Effector CD8-positive, alpha-beta T cell (primary cell): ENCODE measurements at regions not wholly inside any gene's neighbourhood (a gene's known extent, or its start where the extent isn't known, plus 50 kb on each side); places are given as distances from the start of the nearest gene placed in this dataset.

ENCODE experiments used
- DNase-seq: peaks from one replicate; lab custom pipeline; 2025; lab: John Stamatoyannopoulos, UW

- no peak for DNase-seq
These were observed 83.6 kb upstream of the TMEM106B start for GRCh38 chr7:12127455-12127854.

- no peak for DNase-seq
These were observed 80.5 kb upstream of the TMEM106B start for GRCh38 chr7:12130609-12131008.

- no peak for DNase-seq
These were observed 80.0 kb upstream of the TMEM106B start for GRCh38 chr7:12131122-12131521.

GRCh38 chr7:12133865-12134264 lies 77.2 kb upstream of the TMEM106B start:
- DNase-seq = no peak

- DNase-seq = no peak
These were observed 74.6 kb upstream of the TMEM106B start for GRCh38 chr7:12136523-12136922.

- DNase-seq = no peak
These were observed 73.8 kb upstream of the TMEM106B start for GRCh38 chr7:12137283-12137682.

- DNase-seq = no peak
These were observed 72.7 kb upstream of the TMEM106B start for GRCh38 chr7:12138421-12138820.

GRCh38 chr7:12139416-12139815 lies 71.7 kb upstream of the TMEM106B start:
- no peak for DNase-seq

GRCh38 chr7:12146813-12147212 lies 64.3 kb upstream of the TMEM106B start:
- DNase-seq = no peak

GRCh38 chr7:12152196-12152918 lies 58.7 kb upstream of the TMEM106B start:
- DNase-seq = no peak

GRCh38 chr7:12154119-12154518 lies 57.0 kb upstream of the TMEM106B start:
- no peak for DNase-seq

- DNase-seq = no peak
These were observed 53.6 kb upstream of the TMEM106B start for GRCh38 chr7:12157517-12157916.

- no peak for DNase-seq
These were observed 52.6 kb upstream of the TMEM106B start for GRCh38 chr7:12158334-12159060.

GRCh38 chr7:12161146-12161545 lies 49.9 kb upstream of the TMEM106B start:
- DNase-seq = no peak
